ENCODE measurements at regions not wholly inside any gene's neighbourhood (a gene's known extent, or its start where the extent isn't known, plus 50 kb on each side); places are given as distances from the start of the nearest gene placed in this dataset.
"Not testable (repeated sequence)": the region's sequence is repeated elsewhere in the genome, so short reads cannot be mapped to it uniquely, and the experiment has no call there.

DNA sequence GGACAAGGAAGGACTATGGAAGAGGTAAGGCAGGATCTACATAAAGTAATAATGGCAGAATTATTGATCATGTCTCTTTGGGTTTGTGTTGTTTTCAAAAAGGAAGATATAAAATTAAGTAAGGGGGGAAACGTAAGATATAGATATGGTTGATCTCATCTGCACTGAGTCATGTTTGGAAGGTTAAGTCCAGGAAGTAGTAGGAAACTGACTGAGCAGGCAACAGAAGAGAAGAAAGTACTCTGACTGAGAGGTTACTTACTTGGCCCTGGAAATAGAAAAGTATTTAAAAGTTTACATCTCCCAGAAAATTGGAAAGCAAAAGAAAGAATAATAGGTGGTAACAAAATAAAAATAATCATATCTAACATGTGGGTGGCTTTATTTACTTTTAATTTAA, 405.3 kb upstream of the RGMB start:
- no peak for DNase-seq (ENCODE audit: low read depth in 1 of 2, low spot score in 1 of 2)
- Histone ChIP-seq H3K4me3 (replicated peaks; ENCODE audit: insufficient read depth, low read length) (no peak overlapping the region), H3K27me3 (ENCODE audit: insufficient read depth, poor library complexity, severe bottlenecking) (no peaks in the 10 kb centered on the region), H3K27ac (replicated peaks) (no peak overlapping the region)
- no peak for TF ChIP-seq SPI1 (IDR thresholded peaks at IDR 0.05; ENCODE audit: borderline replicate concordance, low read depth)
- TF ChIP-seq GABPA (IDR thresholded peaks at IDR 0.05; ENCODE audit: low read depth), result no peak
- TF ChIP-seq, protein P1, sequence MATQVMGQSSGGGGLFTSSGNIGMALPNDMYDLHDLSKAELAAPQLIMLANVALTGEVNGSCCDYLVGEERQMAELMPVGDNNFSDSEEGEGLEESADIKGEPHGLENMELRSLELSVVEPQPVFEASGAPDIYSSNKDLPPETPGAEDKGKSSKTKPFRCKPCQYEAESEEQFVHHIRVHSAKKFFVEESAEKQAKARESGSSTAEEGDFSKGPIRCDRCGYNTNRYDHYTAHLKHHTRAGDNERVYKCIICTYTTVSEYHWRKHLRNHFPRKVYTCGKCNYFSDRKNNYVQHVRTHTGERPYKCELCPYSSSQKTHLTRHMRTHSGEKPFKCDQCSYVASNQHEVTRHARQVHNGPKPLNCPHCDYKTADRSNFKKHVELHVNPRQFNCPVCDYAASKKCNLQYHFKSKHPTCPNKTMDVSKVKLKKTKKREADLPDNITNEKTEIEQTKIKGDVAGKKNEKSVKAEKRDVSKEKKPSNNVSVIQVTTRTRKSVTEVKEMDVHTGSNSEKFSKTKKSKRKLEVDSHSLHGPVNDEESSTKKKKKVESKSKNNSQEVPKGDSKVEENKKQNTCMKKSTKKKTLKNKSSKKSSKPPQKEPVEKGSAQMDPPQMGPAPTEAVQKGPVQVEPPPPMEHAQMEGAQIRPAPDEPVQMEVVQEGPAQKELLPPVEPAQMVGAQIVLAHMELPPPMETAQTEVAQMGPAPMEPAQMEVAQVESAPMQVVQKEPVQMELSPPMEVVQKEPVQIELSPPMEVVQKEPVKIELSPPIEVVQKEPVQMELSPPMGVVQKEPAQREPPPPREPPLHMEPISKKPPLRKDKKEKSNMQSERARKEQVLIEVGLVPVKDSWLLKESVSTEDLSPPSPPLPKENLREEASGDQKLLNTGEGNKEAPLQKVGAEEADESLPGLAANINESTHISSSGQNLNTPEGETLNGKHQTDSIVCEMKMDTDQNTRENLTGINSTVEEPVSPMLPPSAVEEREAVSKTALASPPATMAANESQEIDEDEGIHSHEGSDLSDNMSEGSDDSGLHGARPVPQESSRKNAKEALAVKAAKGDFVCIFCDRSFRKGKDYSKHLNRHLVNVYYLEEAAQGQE (IDR thresholded peaks at IDR 0.05; ENCODE audit: insufficient replicate concordance, low read depth), result no peak
- TF ChIP-seq POLR2AphosphoS5 (IDR thresholded peaks at IDR 0.05; ENCODE audit: low read depth), result no peak
- TF ChIP-seq, protein P2, sequence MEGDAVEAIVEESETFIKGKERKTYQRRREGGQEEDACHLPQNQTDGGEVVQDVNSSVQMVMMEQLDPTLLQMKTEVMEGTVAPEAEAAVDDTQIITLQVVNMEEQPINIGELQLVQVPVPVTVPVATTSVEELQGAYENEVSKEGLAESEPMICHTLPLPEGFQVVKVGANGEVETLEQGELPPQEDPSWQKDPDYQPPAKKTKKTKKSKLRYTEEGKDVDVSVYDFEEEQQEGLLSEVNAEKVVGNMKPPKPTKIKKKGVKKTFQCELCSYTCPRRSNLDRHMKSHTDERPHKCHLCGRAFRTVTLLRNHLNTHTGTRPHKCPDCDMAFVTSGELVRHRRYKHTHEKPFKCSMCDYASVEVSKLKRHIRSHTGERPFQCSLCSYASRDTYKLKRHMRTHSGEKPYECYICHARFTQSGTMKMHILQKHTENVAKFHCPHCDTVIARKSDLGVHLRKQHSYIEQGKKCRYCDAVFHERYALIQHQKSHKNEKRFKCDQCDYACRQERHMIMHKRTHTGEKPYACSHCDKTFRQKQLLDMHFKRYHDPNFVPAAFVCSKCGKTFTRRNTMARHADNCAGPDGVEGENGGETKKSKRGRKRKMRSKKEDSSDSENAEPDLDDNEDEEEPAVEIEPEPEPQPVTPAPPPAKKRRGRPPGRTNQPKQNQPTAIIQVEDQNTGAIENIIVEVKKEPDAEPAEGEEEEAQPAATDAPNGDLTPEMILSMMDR (IDR thresholded peaks at IDR 0.05; ENCODE audit: insufficient read depth, low read length), result no peak

DNA sequence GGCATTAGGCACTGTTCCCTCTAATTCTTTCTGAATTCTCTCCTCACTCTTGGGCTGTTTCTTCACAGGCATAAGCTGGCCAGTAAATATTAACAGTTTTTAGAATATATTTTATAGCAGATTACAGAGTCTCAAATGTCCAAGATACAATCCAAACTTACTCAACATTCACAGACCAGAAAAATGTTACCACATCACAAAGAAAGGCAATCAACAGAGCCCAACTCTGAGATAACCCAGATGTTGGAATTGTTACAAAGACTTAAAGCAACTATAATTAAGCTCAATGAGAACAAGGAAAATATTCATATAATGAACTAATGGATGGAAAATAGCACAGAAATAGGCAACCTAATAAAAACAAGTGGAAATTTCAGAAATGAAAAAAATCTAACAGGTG, 401.1 kb upstream of the RGMB start:
- H3K27me3 ChIP-seq (ENCODE audit: insufficient read depth, poor library complexity, severe bottlenecking), result no peaks in the 10 kb centered on the region
- TF ChIP-seq, protein P1 (IDR thresholded peaks at IDR 0.05; ENCODE audit: insufficient replicate concordance, low read depth), result no peak
- no peak for DNase-seq (ENCODE audit: low read depth in 1 of 2, low spot score in 1 of 2)
- H3K4me3 ChIP-seq (replicated peaks; ENCODE audit: insufficient read depth, low read length), result no peak overlapping the region
- no peak overlapping the region for H3K27ac ChIP-seq (replicated peaks)

DNA sequence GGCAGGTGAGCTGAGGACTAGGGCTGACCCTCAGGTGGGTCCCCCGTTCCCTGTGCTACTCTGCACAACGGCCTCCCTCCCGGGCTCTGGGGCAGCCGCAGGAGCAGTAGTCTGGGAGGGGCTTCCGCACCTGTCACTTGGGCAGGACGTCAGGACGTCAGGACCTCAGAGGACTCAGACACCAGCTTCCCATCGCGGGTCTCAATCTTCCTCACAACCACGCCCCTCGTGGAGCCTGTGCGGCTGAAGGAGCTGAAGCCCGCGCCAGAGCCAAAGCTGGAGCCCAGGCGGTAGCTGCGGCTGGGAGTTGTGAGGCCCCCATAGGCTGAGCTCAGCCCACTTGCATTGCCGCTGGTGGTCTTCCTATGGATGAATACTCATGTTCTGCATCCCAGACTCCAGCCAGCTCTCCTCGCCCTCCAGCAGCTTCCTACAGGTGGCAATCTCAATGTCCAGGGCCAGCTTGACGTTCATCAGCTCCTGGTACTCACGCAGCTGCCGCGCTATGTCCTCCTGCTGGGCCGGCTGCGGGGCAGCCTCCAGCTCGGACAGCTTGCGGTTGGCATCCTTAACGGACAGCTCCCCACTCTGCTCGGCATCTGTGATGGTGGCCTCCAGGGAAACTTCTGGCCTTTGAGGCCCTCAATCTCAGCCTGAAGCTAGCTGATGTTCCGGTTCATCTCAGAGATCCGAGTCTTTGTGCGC, 381.4 kb upstream of the RGMB start:
- Histone ChIP-seq H3K27me3 (ENCODE audit: insufficient read depth, poor library complexity, severe bottlenecking) (no peaks in the 10 kb centered on the region), H3K4me3 (replicated peaks; ENCODE audit: insufficient read depth, low read length) (no peak overlapping the region), H3K27ac (replicated peaks) (no peak overlapping the region)
- no peak for DNase-seq (ENCODE audit: low read depth in 1 of 2, low spot score in 1 of 2)
- TF ChIP-seq, protein P1 (IDR thresholded peaks at IDR 0.05; ENCODE audit: insufficient replicate concordance, low read depth), result no peak
- TF ChIP-seq POLR2AphosphoS5 (IDR thresholded peaks at IDR 0.05; ENCODE audit: low read depth), result no peak
- TF ChIP-seq GABPA (IDR thresholded peaks at IDR 0.05; ENCODE audit: low read depth), result no peak
- TF ChIP-seq SPI1 (IDR thresholded peaks at IDR 0.05; ENCODE audit: borderline replicate concordance, low read depth), result no peak
- TF ChIP-seq, protein P2 (IDR thresholded peaks at IDR 0.05; ENCODE audit: insufficient read depth, low read length), result no peak

DNA sequence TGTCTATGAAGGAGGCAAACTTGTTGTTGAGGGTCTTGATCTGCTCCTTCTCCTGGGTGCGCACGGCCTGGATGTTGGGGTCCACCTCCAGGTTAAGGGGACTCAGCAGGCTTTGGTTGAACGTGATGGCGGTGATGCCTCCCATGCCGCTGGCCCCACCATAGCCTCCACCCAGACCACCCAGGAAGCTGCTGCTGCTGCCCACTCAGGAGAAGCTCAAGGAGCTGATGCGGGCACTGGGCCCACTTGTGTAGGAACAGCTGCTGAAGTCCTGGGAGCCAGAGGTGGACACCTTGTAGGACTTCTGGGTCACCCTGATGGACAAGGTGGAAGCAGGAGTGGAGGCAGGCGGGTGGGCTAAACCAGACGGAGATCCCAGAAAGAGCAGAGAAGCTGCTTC, 380.3 kb upstream of the RGMB start:
- H3K4me3 ChIP-seq (replicated peaks; ENCODE audit: insufficient read depth, low read length); H3K27me3 ChIP-seq (ENCODE audit: insufficient read depth, poor library complexity, severe bottlenecking); DNase-seq (ENCODE audit: low read depth in 1 of 2, low spot score in 1 of 2); H3K27ac ChIP-seq (replicated peaks): not testable (repeated sequence)
